Stimulated activated CD8-positive, alpha-beta memory T cell treated with anti-CD3 and anti-CD28 coated beads, Interleukin-15, amount 100 ng/mL, for 1 hour (primary cell): ENCODE measurements at regions not wholly inside any gene's neighbourhood (a gene's known extent, or its start where the extent isn't known, plus 50 kb on each side); places are given as distances from the start of the nearest gene placed in this dataset.

Source experiments
- DNase-seq: peaks from one replicate; pipeline ENCODE4 v3.0.0-alpha.2; 2020; ENCODE audit warnings: low read depth

GRCh38 chr12:91533366-91533765 lies 350.7 kb upstream of the DCN start:
- DNase-seq, result no peak

- DNase-seq, result no peak
Observed at GRCh38 chr12:91529829-91530228, 347.2 kb upstream of the DCN start.

- DNase-seq, result no peak
Observed at GRCh38 chr12:91523831-91524230, 341.2 kb upstream of the DCN start.

GRCh38 chr12:91516695-91517047 lies 334.1 kb upstream of the DCN start:
- DNase-seq, result no peak

GRCh38 chr12:91515944-91516694 lies 333.5 kb upstream of the DCN start:
- no peak for DNase-seq

- no peak for DNase-seq
Observed at GRCh38 chr12:91513313-91513712, 330.7 kb upstream of the DCN start.

- DNase-seq, result no peak
Observed at GRCh38 chr12:91511795-91512420, 329.3 kb upstream of the DCN start.

- no peak for DNase-seq
Observed at GRCh38 chr12:91507754-91508153, 325.1 kb upstream of the DCN start.

GRCh38 chr12:91506452-91506851 lies 323.8 kb upstream of the DCN start:
- no peak for DNase-seq

GRCh38 chr12:91505006-91505405 lies 322.4 kb upstream of the DCN start:
- no peak for DNase-seq

GRCh38 chr12:91502208-91502607 lies 319.6 kb upstream of the DCN start:
- no peak for DNase-seq

- no peak for DNase-seq
Observed at GRCh38 chr12:91496337-91496736, 313.7 kb upstream of the DCN start.

GRCh38 chr12:91493308-91493707 lies 310.7 kb upstream of the DCN start:
- DNase-seq, result no peak

- no peak for DNase-seq
Observed at GRCh38 chr12:91492648-91493047, 310.0 kb upstream of the DCN start.

- no peak for DNase-seq
Observed at GRCh38 chr12:91490667-91491311, 308.2 kb upstream of the DCN start.

GRCh38 chr12:91483471-91483985 lies 300.9 kb upstream of the DCN start:
- DNase-seq, result no peak

GRCh38 chr12:91482231-91482630 lies 299.6 kb upstream of the DCN start:
- DNase-seq, result no peak

- no peak for DNase-seq
Observed at GRCh38 chr12:91478500-91478899, 295.9 kb upstream of the DCN start.

GRCh38 chr12:91467686-91468085 lies 285.1 kb upstream of the DCN start:
- DNase-seq, result no peak

GRCh38 chr12:91461061-91461460 lies 278.4 kb upstream of the DCN start:
- DNase-seq, result no peak

GRCh38 chr12:91460469-91460868 lies 277.9 kb upstream of the DCN start:
- DNase-seq, result no peak

- no peak for DNase-seq
Observed at GRCh38 chr12:91455321-91455720, 272.7 kb upstream of the DCN start.

GRCh38 chr12:91454179-91454578 lies 271.6 kb upstream of the DCN start:
- no peak for DNase-seq
